ENCODE measurements at regions not wholly inside any gene's neighbourhood (a gene's known extent, or its start where the extent isn't known, plus 50 kb on each side); places are given as distances from the start of the nearest gene placed in this dataset.

DNA sequence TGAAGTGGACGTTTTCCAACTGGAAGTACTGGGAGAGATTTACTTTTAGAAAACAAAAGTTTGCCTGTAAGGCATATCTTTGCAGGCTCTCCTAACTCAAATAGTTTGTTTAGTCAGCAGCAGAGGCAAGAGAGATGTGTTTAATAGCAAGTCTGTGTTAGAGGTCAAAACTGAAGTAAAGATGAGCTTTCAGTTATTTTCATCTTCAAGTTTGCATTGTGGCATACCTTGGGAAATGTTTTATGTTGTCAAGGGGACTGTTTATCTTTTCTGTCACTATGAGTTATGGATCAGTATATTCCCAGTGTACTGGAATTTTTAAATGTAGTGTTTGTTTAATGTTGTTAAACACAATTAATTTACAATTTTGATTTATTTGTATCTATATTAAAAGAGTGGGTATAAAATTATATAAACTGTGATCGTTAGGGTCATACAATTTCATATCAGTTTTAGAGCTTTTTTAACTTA lies 169.7 kb upstream of the PPP1R3A start:
- Histone ChIP-seq H3K4me1 (ENCODE audit: insufficient read depth, low read length) (peaks cover 32% of the 10 kb centered on the region), H4K20me1 (ENCODE audit: insufficient read depth, low read length) (no peaks in the 10 kb centered on the region), H2AFZ (ENCODE audit: low read length) (no peak overlapping the region), H3K9me3 (ENCODE audit: low read length) (no peaks in the 10 kb centered on the region), H3K4me2 (ENCODE audit: low read depth, low read length) (no peak overlapping the region), H3K36me3 (replicated peaks in 1 of 2; ENCODE audit: control insufficient read depth in 1 of 2, insufficient read depth in 2 of 2, low read length in 2 of 2) (no peaks in the 10 kb centered on the region), H3K79me2 (ENCODE audit: insufficient read depth, low read length) (no peaks in the 10 kb centered on the region), H3K9ac (ENCODE audit: insufficient read depth, low read depth, low read length) (no peak overlapping the region), H3K27ac (ENCODE audit: extremely low read length, insufficient read depth, low read length) (no peak overlapping the region), H3K27me3 (ENCODE audit: control insufficient read depth in 1 of 2, insufficient read depth in 2 of 2, low read length in 2 of 2) (peaks cover 1 to 17% of the 10 kb centered on the region in 2 experiments), H3K4me3 (replicated peaks in 1 of 3; ENCODE audit: insufficient read depth in 1 of 3, low read depth in 2 of 3, low read length in 3 of 3) (no peak overlapping the region)
- BruUV-seq (replicated peaks): no TSS peak
- POLR2A ChIA-PET: no interaction called here
- DNase-seq (ENCODE audit: low spot score): no peak
- no peak for ATAC-seq
- WGBS (ENCODE audit: low lambda C conversion rate): 16% methylated on average over 2 of the region's 2 CpGs
- no peak for FAIRE-seq
- TF ChIP-seq, protein P1, sequence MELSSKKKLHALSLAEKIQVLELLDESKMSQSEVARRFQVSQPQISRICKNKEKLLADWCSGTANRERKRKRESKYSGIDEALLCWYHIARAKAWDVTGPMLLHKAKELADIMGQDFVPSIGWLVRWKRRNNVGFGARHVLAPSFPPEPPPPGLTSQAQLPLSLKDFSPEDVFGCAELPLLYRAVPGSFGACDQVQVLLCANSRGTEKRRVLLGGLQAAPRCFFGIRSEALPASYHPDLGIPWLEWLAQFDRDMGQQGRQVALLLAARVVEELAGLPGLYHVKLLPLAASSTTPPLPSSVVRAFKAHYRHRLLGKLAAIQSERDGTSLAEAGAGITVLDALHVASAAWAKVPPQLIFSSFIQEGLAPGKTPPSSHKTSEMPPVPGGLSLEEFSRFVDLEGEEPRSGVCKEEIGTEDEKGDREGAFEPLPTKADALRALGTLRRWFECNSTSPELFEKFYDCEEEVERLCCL (CRISPR knock-in tag; IDR thresholded peaks at IDR 0.05; ENCODE audit: borderline replicate concordance): no peak
- TF ChIP-seq SRSF4 (IDR thresholded peaks at IDR 0.05; ENCODE audit: low read depth, low read length, poor library complexity, severe bottlenecking): no peak
- TF ChIP-seq, protein P2, sequence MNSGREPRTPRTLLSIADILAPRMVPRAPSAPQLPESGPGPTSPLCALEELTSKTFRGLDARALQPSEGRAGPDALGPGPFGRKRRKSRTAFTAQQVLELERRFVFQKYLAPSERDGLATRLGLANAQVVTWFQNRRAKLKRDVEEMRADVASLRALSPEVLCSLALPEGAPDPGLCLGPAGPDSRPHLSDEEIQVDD (CRISPR knock-in tag; IDR thresholded peaks at IDR 0.05; ENCODE audit: borderline replicate concordance): no peak
- no peak for TF ChIP-seq ARID5B (CRISPR knock-in tag; IDR thresholded peaks at IDR 0.05)
- no peak for TF ChIP-seq ZNF724P (CRISPR knock-in tag; IDR thresholded peaks at IDR 0.05; ENCODE audit: borderline replicate concordance)
- TF ChIP-seq ZNF503 (CRISPR knock-in tag; IDR thresholded peaks at IDR 0.05): no peak
- CTCF ChIA-PET (ENCODE audit: low intra/inter-chr PET ratio, low total read pairs): no interaction called here
- in situ Hi-C loops (cut with HindIII; ENCODE audit: extremely low pct_ligation_motif_present, low pct_unique_long_range_greater_than_20kb): loop anchor here (25.0 kb wide), 1 partner anchor 324 kb away; the partner anchor contains the start of gene FOXP2
- intact Hi-C loops (cut with micrococcal nuclease; ENCODE audit: unreplicated experiment): no loop called here
